GM19452 (cell line): ENCODE measurements at regions not wholly inside any gene's neighbourhood (a gene's known extent, or its start where the extent isn't known, plus 50 kb on each side); places are given as distances from the start of the nearest gene placed in this dataset.
"Not testable (repeated sequence)": the region's sequence is repeated elsewhere in the genome, so short reads cannot be mapped to it uniquely, and the experiment has no call there.

Experiments
- ATAC-seq: cut with Tn5 transposase; IDR thresholded peaks from one replicate; pipeline ENCODE4 v1.9.1; 2021; ENCODE audit not compliant: unreplicated experiment

DNA sequence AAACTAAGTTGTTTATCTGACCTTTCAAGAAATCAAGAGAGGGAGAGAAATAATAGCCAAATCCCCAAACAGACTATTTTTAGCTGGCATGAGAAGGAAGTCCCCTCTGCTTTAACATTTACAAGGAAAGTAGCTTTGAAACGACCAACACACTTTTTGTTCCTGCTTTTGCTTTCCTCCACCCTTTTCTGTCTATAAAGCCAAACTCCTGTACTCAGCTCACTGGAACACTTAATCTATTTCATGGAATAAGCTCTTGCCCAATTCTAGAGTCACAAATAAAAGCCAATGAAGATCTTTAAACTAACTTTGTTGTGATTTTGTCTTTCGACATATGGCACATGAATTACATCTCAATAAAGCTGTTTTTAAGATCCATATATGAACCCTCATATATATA, 86.8 kb upstream of the CCDC71L start:
- no peak for ATAC-seq

DNA sequence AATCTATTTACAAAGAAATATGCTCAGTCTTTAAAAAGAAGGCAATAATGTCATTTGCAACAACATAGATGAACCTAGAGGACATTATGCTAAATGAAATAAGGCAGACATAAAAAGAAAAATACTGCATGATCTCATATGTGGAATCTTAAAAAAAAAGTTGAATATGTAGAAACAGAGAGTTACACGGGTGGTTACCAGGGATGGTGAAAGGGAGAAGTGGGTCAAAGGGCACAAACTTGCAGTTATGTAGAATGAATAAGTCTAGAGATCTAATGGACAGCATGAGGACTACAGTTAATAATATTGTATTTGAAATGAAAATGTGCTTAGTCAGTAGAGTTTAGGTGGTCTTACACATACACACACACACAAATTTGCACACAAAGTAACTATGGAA, 88.2 kb upstream of the CCDC71L start:
- no peak for ATAC-seq

DNA sequence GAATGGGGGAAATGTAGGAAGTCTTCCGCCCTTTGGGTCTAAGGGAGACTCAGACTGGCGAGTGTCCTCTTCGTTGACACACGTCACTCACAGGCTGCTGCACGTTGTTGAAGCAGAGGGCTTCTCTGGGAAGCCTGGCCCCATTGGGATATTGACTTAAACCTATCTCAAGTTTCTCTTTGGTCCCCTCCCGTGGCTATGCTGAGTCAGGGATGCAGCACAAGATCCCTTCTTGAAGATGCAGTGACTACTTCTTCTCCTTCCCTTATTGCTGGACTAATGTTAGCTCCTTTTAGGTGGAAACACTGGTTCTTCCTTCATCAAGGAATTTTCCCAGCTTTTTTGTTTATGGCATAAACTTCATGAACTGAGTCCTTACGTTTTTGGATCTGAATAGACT, 89.8 kb upstream of the CCDC71L start:
- no peak for ATAC-seq

DNA sequence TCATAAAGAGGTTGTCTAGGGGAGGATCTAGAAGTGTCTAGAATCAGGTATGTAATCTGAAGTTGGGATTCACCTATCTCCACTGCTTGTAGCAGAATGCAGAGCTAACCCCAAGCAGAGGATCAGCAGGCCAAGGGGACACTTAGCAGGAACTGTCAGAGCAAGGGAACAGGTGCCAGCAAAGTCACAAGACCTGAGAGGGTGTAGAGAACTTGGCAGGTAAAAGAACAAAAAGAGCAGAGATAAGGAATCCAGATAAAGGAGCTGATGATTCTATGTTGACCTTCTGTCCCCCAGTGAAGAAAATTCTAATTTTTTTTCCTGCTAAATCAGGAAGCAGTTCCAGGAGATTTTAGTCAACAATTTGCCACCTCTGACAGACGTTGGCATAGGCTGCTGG, 91.4 kb upstream of the CCDC71L start:
- no peak for ATAC-seq

DNA sequence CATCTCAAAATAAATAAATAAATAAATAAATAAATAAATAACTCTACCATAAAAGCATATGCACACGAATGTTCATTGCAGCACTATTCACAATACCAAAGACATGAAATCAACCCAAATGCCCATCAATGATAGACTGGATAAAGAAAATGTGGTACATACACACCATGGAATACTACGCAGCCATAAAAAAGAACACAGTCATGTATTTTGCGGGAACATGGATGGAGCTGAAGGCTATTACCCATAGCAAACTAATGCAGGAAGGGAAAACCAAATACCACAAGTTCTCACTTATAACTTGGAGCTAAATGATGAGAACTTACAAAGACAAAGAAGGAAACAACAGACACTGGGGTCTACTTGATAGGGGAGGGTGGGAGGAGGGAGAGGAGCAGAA, 94.1 kb upstream of the CCDC71L start:
- ATAC-seq, result not testable (repeated sequence)

DNA sequence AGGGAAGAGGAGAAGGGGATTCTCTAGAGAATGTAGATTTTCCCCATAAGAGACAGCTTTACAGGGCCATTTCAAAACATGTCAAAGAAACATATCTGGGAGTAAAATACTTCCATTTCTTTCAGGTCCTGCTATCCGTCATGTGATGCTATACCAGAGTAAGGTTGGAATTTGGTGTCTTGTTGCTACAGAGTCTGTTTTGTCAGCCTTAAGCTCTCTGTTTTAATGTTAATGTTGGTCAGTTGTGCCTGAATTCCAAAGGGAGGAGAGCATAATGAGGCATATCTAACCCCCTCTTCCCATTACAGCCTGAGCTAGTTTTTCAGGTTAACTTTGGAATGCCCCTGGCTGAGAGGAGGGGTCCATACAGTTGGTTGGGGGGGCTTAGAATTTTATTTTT, 94.7 kb upstream of the CCDC71L start:
- no peak for ATAC-seq

DNA sequence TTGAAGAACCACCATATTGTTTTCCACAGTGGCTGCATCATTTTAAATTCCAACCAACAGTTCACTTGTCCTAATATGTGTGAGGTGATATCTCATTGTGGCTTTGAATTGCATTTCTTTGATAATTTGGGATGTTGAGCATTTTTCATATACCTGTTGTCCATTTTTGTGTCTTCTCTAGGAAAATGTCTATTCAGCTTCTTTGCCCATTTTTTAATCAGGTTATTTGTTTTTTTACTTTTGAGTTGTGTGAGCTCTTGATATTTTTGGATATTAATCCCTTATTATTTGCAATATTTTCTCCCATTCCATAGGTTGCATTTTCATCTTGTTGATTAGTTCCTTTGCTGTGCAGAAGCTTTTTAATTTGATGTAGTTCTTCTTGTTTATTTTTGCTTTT, 95.1 kb upstream of the CCDC71L start:
- no peak for ATAC-seq

DNA sequence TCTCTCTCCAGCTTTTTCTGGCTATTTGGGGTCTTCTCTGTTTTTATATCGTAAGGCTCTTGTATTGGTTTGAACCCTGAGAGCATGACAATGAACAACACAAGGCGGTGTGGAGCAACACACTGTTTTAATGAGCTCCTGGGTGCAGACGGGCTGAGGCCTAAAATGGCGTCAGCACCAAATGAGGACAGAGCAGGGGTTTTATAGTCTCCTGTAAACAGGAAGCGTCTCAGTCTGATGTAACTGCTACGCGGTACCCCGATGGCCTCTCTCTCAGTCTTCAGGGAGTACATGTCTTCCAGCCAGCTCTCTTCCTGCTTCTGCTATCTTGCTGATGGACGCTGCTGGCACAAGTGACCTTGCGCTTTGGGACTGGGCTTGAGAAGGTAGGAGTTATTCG, 95.9 kb upstream of the CCDC71L start:
- ATAC-seq, result no peak

DNA sequence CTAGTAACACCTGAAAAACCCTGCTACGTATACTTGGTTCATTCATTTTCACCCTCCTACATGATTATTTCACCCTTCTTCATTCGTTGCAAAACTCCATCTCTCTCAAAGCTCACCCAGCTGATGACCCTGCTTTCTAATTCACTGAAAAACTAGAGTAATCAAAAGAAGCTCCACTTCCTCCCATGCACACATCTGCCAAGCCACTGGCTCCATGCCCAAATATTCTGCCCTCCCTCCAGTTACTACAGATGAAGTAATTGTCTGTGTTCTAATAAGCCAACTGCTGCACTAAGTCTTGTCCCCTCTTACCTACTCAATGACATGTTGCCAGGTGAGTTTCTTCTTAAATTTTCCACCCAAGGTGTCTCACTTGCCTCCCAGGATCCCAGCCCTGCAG, 96.9 kb upstream of the CCDC71L start:
- no peak for ATAC-seq

DNA sequence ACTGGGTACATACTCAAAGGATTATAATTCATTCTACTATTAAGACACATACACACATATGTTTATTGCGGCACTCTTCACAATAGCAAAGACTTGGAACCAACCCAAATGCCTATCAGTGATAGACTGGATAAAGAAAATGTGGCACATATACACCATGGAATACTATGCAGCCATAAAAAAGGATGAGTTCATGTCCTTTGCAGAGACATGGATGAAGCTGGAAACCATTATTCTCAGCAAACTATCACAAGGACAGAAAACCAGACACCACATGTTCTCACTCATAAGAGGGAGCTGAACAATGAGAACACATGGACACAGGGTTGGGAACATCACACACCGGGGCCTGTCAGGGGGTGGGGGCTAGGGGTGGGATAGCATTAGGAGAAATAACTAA, 101.9 kb upstream of the CCDC71L start:
- ATAC-seq, result not testable (repeated sequence)

DNA sequence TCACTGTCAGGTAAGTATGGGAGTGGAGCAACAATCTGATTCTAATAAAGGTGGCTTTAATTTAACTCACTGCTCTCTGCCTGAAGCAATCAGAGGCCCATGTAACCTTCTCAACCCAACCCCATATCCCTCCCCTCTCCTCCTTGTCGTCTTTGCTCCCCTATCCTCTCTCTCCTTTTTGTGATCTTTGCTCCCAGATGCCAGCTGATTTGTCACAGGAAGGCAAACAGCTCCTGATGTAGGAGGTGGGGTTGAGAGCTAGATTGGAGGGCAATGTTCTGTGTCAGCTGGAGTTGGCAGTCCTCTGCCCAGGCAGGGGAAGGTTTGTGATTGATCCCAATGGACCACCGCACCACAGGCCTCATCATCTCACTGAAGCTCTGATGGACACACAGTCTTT, 101.4 kb upstream of the PIK3CG start:
- no peak for ATAC-seq

DNA sequence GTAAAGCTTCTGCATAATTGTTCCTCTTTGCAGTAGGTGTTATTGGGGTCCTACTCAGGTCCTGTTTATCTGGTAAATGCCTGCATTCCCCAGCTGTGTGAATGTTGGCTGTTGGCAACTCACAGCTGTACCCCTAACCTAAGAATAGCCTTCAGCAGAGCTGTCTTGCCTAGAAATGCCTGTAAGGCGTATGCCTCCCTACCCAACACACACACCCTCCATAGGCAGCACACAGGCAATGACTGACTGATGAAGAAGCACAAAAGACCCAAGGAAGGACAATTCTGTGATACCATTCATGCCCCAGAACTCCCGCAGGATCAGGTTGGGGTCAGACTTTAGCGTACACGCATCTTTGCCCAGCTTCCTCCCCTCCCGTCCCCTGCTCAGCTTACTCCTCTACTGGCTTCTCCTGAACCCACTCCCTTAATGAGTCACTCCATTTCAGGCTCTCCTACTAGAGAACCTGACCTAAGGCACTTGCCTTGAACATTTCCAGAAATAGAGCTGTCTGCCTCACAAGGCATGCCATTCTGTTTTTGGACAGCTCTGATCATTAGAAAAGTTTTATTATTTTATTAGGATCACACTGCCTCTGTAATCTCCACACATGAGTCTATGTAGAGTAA, 99.2 kb upstream of the PIK3CG start:
- no peak for ATAC-seq

DNA sequence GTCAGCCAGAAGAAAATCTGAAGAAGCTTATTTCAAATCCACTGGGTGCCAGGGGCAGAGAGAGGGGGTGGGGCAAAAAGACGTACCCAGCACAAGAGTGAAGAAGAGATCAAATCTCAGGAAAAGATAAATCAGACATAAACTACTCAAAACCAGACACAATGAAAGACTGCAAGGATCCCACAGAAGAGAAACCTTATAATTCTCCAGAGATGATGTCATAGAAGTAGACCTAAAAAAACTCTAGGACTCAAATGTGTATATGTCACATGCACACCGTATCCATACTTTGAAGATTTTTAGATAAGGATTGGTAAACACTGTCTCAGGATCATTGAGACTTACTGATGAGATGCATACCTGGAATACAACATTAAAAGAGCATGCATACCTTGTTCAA, 98.5 kb upstream of the PIK3CG start:
- no peak for ATAC-seq

DNA sequence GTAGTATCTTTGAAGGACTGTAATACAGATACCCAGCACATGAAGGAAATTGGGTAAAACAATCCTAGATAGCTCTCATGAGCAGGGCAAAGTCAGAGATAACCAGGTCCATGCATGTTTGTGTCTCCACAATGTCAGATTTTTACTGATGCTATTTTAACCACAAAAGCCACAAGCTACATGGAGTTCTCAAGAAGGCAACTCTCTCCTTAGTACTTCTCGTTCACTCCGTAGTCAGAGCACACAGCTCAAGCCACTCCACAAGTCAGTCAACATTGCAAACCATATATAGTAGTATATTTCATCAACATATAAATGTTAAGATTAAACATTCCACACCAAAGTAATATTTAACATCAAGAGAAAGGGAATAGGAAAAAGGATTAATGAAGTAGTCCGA, 98.0 kb upstream of the PIK3CG start:
- ATAC-seq, result no peak

DNA sequence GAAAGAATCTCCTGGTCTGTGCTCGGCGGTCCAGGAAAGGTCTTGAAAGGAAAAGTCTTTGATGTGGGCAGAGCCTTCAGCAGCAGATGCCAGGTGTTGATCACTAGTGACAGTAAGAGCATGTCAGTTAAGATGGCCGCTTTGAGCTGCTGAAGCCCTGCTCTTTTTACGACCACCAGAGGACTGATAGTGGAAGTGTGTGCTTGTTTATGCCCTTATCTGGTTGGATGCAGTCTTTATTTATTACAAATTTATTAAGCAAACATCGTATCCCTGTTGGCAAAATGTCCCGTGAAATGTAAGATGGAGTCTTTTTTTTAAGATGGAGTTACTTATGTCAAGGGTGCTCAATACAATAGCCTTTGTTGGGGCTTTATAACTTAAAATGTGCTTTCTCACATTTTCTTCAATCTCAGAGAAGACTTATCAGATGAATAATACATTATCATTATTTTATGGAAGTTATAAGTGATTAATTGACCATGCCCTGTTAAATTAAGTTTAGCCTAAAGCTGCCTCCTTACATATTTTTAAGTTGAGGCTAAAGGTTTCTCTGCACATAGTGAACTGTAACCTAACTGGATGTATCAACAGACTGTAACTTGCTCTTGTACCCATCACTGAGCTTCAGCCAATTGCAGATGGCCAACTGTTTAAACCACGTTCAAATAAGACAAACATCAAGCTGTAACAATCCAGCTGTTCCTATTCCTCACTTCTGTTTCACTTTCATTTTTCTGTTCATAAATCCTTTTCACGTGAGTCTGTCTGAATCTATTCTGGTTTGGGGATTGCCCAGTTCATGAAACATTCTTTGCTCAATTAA, 97.4 kb upstream of the PIK3CG start:
- peak; percentile 73 for ATAC-seq

DNA sequence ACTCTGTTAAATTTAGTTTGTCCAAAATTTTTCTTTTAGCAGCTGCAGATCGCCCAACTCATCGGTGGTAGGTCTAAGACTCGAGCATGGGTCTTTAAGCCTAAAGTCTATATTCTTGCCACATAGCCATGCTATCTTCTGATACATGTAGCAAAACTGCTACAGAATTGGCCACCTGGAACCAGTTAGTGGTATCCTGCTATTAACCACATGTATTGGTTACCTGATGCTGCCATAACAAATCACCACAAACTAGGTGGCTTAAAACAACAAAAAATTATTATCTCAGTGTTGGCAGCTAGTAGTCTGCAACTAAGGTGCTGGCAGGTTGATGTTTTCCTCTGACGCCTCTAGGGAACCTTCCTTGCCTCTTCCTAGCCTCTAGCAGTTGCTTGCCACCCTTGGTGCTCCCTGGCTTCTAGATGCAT, 96.7 kb upstream of the PIK3CG start:
- ATAC-seq, result peak; percentile 71

DNA sequence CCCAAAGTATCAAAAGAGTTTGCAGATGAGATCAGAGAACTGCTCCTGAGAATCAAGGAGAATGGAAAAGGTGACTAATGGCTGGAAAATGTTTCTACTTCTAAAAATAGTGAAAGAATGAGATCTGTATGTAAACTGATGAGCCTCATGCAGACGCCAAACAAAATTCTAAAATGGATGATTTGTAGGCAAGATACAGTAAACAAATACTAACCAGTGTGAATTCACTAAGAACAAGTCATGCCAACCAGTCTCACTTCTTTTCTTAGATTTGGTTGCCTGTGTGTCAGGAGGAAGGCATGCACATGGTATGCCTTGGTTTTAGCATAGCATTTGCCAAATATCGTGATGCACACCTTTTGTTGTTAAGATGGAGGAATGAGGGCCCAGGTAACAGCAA, 94.9 kb upstream of the PIK3CG start:
- ATAC-seq, result no peak

DNA sequence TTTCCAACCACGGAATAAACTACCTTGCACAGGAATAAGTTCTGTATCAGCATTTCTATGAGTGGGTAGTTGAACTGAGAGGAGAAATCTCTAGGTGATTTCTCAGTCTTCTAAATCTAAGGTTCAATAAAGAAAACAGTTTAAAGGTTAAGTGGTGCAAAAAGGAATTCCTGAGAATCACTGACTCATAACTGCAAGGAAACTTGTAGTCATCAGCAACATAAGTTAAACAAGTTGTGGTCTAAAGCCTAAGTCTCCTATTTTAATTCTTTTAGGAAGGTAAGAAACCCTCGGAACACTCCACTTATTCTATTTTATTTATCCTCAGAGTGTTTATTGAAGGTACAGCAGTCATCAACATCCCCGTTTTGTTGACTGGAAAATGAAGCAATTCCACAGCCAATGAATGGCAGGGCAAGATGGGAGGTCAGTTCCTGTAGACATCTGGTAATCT, 92.4 kb upstream of the PIK3CG start:
- no peak for ATAC-seq

DNA sequence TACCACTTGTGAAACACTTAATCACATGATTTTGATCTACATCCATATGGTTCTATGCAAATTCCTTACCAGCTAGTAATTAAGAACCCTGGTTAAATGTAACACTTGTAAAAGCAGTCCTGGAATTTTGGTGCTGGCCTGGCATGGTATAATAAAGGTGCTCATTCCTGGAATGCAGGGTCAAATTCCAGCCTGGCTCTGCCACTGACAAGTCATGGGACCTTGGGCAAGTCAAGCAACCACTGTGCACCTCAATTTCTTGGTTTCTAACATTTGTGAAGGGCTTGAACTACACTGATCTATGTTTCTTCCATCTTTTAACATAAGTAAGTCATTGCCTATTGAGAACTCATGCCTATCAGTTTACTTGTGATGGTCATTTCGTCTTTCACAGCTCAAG, 91.9 kb upstream of the PIK3CG start:
- ATAC-seq, result no peak

DNA sequence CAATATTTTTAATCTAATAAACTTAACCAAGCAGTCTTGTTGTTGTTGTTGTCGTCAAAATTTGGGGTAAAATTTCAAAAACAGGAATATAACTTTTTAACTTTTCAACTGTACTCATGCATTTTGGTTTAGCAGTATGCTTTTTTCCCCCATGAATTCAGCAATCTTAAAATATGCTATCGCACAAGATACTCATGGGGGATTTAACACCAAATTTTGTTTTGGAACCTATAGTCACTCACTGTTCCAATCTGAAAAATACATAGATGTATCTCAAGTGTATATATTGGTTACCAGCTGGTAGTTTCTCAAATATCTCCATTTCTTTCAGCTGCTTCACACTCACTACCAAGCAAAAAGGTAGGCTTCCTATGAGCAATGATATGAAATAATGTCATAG, 91.4 kb upstream of the PIK3CG start:
- ATAC-seq, result no peak

DNA sequence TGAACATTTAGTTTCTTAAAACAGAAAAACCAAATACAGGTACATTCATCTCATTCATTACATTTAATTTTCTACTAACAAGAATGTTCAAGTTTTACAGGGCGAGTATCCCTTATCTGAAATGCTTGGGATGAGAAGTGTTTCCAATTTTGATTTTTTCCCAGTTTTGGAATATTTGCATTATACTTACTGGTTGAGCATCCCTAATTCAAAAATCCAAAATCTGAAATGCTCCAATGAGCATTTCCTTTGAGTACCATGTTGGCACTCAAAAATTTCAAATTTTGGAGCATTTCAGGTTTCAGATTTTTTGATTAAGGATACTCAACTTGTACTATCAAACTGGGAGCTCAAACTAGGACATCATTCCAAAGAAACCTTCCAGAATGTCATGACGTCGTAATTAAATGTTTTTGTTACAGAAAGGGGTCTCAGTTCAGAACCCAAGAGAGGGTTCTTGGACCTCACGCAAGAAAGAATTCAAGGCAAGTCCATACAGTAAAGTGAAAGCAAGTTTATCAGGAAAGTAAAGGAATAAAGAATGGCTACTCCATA, 90.8 kb upstream of the PIK3CG start:
- ATAC-seq, result no peak

DNA sequence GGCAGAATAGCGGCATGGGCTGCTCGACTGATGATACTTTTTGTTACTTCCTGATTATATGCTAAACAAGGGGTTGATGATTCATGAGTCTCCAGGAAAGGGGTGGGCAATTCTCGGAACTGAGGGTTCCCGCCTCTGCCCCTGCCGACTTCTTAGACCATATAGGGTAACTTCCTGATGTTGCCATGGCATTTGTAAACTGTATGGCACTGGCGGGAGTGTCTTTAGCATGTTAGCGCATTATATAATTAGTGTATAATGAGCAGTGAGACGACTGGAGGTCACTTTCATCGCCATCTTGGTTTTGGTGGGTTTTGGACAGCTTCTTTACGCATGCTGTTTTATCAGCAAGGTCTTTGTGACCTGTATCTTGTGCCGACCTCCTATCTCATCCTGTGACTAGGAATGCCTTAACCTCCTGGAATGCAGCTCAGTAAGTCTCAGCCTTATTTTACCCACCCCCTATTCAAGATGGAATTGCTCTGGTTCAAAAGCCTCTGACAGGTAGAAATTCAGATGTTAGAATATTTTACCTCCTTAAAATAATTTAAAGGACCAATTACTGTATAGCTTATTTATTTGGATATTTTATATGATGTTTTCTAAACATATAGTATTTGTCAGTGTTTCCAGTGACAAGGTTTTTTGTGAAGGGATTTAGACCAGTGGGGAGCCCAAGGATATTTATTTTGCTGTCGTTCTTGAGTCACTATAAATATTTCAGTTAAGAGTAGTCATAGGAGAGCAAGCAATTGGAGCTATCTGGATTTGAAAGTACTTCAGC, 90.1 kb upstream of the PIK3CG start:
- no peak for ATAC-seq
